ENCODE measurements at regions not wholly inside any gene's neighbourhood (a gene's known extent, or its start where the extent isn't known, plus 50 kb on each side); places are given as distances from the start of the nearest gene placed in this dataset.

GRCh38 chr20:50276119-50277063, 85.8 kb downstream of the CEBPB start:
- H3K27ac Mint-ChIP-seq, result peak overlapping the region in 1 of 2 donors; percentile 6
- no peak for DNase-seq
- H3K36me3 Mint-ChIP-seq, result no peaks in the 10 kb centered on the region
- Histone ChIP-seq H3K9me3 (ENCODE audit: control insufficient read depth, insufficient read depth, low read length) (no peaks in the 10 kb centered on the region), H3K4me1 (ENCODE audit: control insufficient read depth, insufficient read depth, low read length) (peaks cover 40% of the 10 kb centered on the region), H3K27me3 (ENCODE audit: control insufficient read depth, insufficient read depth, low read length) (peaks cover 2% of the 10 kb centered on the region), H3K27ac (ENCODE audit: low read length) (peak overlapping the region; percentile 34), H3K4me3 (ENCODE audit: low read length) (no peak overlapping the region), H3K36me3 (ENCODE audit: control insufficient read depth, insufficient read depth, low read length) (no peaks in the 10 kb centered on the region)
- peak; percentile 29 to 51 (median 37) for ATAC-seq
- no peak for TF ChIP-seq CTCF (IDR thresholded peaks at IDR 0.05)
- peaks cover 5 to 24% of the 10 kb centered on the region in 2 donors for H3K4me1 Mint-ChIP-seq
- WGBS (ENCODE audit: insufficient coverage), result 73% methylated on average over 16 of the region's 19 CpGs
- H3K9me3 Mint-ChIP-seq, result no peaks in the 10 kb centered on the region
- peaks cover 31 to 52% of the 10 kb centered on the region in 2 donors for H3K27me3 Mint-ChIP-seq (ENCODE audit: low read depth in 2 of 2)
- intact Hi-C loops (cut with micrococcal nuclease), result no loop called here
- no peak overlapping the region for H3K4me3 Mint-ChIP-seq

DNA sequence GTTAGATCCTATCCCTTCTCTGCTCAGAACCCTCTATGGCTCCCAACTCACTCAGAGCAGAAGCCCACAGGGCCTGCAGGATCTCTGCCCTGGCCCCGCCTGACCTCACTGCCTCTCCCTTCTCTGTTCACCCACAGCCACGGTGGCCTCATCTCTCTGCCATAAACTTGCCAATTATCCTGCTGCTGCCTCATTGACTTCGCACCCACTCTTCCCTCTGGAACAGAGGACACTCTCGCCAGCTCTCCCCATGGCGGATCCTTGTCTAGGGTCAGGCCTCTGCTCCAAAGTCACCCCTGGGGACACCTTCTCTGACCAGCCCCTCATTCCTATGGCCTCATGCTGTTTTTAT, 86.4 kb downstream of the CEBPB start:
- H3K27me3 Mint-ChIP-seq (ENCODE audit: low read depth in 2 of 2), result peaks cover 28 to 46% of the 10 kb centered on the region in 2 donors
- Histone ChIP-seq H3K36me3 (ENCODE audit: control insufficient read depth, insufficient read depth, low read length) (no peaks in the 10 kb centered on the region), H3K27me3 (ENCODE audit: control insufficient read depth, insufficient read depth, low read length) (no peaks in the 10 kb centered on the region), H3K27ac (ENCODE audit: low read length) (no peak overlapping the region), H3K4me3 (ENCODE audit: low read length) (no peak overlapping the region), H3K9me3 (ENCODE audit: control insufficient read depth, insufficient read depth, low read length) (no peaks in the 10 kb centered on the region), H3K4me1 (ENCODE audit: control insufficient read depth, insufficient read depth, low read length) (peaks cover 33% of the 10 kb centered on the region)
- no peak overlapping the region for H3K27ac Mint-ChIP-seq
- 89% methylated on average over 5 of the region's 5 CpGs for WGBS (ENCODE audit: insufficient coverage)
- ATAC-seq, result no peak
- H3K4me1 Mint-ChIP-seq, result peaks cover 5 to 22% of the 10 kb centered on the region in 2 donors
- no peak for DNase-seq
- no peak for TF ChIP-seq CTCF (IDR thresholded peaks at IDR 0.05)
- intact Hi-C loops (cut with micrococcal nuclease), result no loop called here
- H3K36me3 Mint-ChIP-seq, result no peaks in the 10 kb centered on the region
- no peak overlapping the region for H3K4me3 Mint-ChIP-seq
- no peaks in the 10 kb centered on the region for H3K9me3 Mint-ChIP-seq

- peaks cover 29% of the 10 kb centered on the region for H3K4me1 ChIP-seq (ENCODE audit: control insufficient read depth, insufficient read depth, low read length)
- H3K27ac Mint-ChIP-seq, result no peak overlapping the region
Observed at GRCh38 chr20:50277460-50278376, 87.1 kb downstream of the CEBPB start.

More at GRCh38 chr20:50277460-50278376, 87.1 kb downstream of the CEBPB start:
- H3K36me3 ChIP-seq (ENCODE audit: control insufficient read depth, insufficient read depth, low read length), result no peaks in the 10 kb centered on the region
- ATAC-seq (no peak), DNase-seq (no peak)
- intact Hi-C loops (cut with micrococcal nuclease), result no loop called here
- H3K27ac ChIP-seq (ENCODE audit: low read length), result no peak overlapping the region
- Mint-ChIP-seq H3K9me3 (no peaks in the 10 kb centered on the region), H3K36me3 (no peaks in the 10 kb centered on the region), H3K4me3 (no peak overlapping the region), H3K27me3 (ENCODE audit: low read depth in 2 of 2) (peaks cover 29 to 47% of the 10 kb centered on the region in 2 donors), H3K4me1 (peaks cover 8 to 24% of the 10 kb centered on the region in 2 donors)
- H3K9me3 ChIP-seq (ENCODE audit: control insufficient read depth, insufficient read depth, low read length), result no peaks in the 10 kb centered on the region
- TF ChIP-seq CTCF (IDR thresholded peaks at IDR 0.05), result no peak
- no peak overlapping the region for H3K4me3 ChIP-seq (ENCODE audit: low read length)
- WGBS (ENCODE audit: insufficient coverage), result 88% methylated on average over 16 of the region's 16 CpGs
- peaks cover 1% of the 10 kb centered on the region for H3K27me3 ChIP-seq (ENCODE audit: control insufficient read depth, insufficient read depth, low read length)
